IPS DF 19.7 (cell line): ENCODE measurements at regions not wholly inside any gene's neighbourhood (a gene's known extent, or its start where the extent isn't known, plus 50 kb on each side); places are given as distances from the start of the nearest gene placed in this dataset.
"Not testable (repeated sequence)": the region's sequence is repeated elsewhere in the genome, so short reads cannot be mapped to it uniquely, and the experiment has no call there.

Experiments
- DNase-seq: peaks from one replicate; pipeline ENCODE4 v3.0.0-alpha.2; 2013; ENCODE audit warnings: low read depth, low spot score

- DNase-seq, result no peak
Measured at GRCh38 chr4:57424232-57424897, 314.2 kb upstream of the IGFBP7 start.

DNA sequence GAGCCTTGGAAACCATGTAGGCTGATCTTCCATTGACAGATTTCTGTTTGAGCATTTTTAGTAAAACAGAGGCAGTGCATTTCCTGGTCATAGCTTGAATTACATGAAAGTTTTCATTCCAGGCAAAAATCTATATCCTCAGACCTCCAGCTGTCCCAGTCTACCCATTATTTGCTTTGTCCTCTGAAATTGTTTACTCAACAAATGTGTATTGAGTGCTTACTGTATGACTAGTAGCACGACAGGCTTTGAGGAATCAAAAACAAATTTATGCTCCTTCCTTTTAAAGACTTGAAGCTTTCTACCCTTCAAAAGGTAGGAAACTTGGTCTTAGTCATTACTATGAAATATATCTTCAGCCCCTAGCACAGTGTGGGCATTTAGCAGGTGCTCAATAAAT, 307.9 kb upstream of the IGFBP7 start:
- DNase-seq, result no peak

DNA sequence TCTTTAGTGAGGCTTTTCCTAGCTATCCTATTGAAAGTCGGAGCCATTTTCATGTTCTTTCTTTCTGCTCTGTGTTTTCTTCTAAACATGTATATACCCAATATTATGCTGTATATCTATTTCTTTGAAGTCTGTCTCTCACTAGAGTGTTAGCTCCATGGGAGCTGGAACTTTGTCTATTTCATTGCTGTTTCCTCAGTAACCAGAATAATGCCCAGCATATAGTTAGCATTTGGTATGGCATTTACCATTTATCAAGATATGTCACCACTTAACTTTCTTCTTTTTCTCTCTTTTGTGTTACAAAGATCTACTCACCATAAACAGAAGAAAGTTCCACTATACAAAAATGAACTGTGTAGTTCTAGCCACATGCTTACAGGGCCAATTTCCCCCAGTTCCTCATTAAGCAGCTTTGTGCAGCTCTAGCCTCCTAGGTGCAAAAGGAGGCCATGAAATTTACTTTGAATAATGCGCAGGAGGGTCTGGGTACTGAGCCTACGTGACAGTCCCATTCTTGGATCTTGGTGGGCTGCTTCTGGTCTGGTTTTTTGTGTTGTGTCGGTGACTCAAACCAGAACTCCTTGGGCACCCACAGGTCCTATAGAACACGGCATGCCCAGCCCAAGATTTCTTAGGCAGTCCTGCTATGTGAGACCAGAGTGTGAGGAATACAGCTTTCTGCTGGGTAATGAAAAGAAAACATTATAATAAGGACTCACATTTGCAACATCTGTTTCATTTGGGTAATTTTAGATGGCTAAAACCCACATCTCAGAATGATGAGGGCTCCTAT, 302.3 kb upstream of the IGFBP7 start:
- no peak for DNase-seq

GRCh38 chr4:57410331-57411052, 300.3 kb upstream of the IGFBP7 start:
- DNase-seq, result no peak

DNA sequence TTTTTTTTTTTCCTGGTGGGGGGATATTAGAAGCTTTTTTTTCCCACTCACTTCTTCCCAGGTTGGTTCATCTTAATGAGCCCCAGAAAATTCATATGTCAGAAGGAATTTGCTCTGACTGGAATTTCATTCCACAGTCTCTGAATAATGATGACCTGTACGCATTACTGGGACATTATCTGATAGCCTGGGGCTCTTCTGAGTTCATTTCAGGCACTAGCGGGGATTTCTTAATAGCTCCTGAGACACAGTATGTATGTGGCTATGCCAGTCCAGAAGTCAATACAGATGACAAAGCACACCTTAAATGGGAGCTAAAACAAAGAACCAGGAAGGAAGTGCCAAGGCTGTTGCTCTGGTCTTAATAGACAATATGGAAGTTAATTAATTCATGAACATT, 295.2 kb upstream of the IGFBP7 start:
- no peak for DNase-seq

- DNase-seq, result no peak
Measured at GRCh38 chr4:57404483-57404882, 294.3 kb upstream of the IGFBP7 start.

GRCh38 chr4:57403591-57403990, 293.4 kb upstream of the IGFBP7 start:
- DNase-seq, result no peak

DNA sequence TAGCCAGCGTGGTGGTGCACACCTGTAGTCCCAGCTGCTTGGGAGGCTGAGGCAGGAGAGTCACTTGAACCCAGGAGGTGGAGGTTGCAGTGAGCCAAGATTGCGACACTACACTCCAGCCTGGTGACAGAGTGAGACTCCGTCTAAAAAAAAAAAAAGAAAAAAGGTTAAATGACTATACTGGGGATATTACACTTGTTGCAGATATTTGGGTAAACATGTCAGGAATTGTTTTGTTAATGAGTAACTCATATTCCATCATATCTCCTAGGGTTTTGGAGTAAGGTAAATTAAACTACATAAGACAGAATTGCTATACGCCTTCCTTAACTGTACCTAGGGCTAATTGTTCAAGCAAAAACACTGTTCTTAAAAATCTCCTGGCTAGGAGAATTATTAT, 291.4 kb upstream of the IGFBP7 start:
- DNase-seq, result no peak

DNA sequence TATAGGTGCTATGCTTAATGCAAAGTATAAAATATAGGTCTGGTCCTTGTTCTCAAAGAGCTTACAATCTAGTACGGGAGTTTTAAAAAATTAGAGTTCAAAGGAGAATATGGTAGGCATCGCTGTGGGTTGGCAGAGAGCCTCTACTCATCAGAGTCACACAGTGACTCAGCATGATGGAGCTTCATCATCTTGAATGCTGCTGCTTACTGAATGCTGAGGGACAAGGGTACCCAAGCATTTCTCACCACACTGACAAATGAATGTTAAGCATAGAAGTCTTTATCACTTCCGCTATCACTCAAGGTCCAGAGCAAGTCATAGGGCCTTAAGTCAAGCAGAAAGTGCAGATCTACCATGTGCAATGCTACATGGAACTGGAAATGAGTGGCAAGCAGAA, 268.6 kb upstream of the IGFBP7 start:
- no peak for DNase-seq

GRCh38 chr4:57374866-57375595, 264.8 kb upstream of the IGFBP7 start:
- DNase-seq, result peak; percentile 12

DNA sequence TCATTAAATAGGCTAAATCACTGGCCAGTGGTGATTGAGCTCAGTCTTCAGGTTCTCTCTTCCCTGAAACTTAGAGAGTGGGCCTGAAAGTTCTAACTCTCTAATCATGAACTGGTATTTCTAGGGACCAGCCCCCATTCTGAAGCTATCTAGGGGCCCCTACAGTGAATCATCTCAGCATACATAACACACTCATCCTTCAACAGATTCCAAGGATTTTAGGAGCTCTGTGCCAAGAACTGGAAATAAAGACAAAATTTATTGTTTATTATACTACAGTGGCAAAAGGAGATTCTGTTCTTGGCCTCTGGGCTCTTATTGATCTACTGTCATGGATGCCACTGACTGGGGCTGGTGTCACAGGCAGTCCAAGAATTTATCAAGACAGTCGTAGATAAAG, 263.8 kb upstream of the IGFBP7 start:
- DNase-seq, result no peak

- no peak for DNase-seq
Measured at GRCh38 chr4:57371671-57372070, 261.5 kb upstream of the IGFBP7 start.

- DNase-seq, result no peak
Measured at GRCh38 chr4:57370691-57371090, 260.5 kb upstream of the IGFBP7 start.

DNA sequence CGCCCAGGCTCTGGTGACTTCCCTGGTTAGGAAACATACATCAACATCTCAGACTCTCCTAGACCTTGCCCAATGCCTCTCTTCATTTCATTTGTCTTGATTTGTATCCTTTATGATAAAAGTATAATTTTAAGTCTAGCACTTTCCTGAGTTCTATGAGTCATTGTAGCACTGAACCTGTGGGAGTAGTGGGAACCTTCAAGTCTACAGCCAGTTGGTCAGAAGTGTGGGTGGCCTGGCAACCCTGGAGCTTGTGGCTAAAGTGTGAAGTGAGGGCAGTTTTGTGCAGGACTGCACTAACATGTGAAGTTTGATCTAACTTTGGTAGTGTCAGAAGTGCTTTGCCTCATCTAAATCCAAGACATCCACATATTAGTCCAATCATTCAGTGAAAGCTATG, 259.3 kb upstream of the IGFBP7 start:
- no peak for DNase-seq

DNA sequence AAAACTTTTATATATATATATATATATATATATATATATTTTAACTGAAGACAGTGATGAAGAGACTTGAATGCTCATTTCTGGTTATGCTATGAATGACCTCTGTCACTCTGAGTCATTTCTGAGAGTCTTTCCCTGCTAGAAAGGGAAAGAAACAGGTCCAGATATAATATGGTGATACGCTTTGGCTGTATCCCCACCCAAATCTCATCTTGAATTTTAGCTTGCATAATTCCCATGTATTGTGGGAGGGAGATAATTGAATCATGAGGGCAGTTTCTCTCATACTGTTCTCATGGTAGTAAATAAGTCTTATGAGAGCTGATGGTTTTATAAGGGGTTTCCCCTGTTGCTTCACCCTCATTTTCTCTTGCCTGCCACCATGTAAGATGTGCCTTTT, 254.1 kb upstream of the IGFBP7 start:
- no peak for DNase-seq

- no peak for DNase-seq
Measured at GRCh38 chr4:57363346-57363745, 253.2 kb upstream of the IGFBP7 start.

DNA sequence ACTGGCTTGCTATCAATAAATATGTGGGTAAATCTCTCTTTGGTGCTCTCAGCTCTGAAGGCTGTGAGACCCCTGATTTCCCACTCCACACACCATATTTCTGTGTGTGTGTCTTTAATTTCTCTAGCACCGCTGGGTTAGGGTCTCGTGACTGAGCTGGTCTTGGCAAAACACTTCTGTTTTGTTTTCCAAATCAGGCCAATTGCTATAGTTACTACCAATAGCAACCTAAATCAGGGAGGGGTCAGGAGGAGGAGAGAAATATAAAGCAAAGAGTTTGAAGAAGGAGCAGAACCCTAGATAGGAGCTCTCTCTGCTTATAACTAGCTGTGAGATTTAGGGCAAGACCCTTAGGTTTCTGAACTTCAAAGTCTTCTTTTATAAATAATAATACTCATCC, 250.5 kb upstream of the IGFBP7 start:
- no peak for DNase-seq

DNA sequence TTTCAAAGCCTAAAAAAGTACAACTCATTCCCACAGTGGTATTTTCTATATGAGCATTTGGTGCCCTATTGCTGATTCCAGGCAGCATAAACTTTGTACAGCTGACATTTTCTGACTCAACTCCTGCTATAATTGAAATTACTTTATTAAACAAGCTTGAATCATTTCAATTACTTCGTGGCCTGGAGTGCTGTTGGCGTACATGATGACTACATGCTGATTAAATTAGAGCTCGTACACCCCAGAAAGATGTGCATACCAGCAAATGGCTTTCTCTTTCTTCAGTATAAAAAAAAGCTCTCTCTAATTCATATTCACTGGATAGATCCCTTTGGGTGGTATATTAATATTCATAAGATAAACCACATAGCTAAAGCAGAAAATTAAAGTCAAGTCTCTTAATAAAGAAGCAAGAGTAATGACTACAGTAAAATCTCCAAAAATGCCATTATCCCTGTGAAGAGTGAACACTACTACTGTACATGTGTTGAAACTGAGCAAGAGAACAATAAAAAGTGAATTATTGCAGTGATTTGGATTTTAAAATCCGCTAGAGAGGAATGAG, 245.0 kb upstream of the IGFBP7 start:
- DNase-seq, result no peak

- DNase-seq, result no peak
Measured at GRCh38 chr4:57351731-57352130, 241.5 kb upstream of the IGFBP7 start.

DNA sequence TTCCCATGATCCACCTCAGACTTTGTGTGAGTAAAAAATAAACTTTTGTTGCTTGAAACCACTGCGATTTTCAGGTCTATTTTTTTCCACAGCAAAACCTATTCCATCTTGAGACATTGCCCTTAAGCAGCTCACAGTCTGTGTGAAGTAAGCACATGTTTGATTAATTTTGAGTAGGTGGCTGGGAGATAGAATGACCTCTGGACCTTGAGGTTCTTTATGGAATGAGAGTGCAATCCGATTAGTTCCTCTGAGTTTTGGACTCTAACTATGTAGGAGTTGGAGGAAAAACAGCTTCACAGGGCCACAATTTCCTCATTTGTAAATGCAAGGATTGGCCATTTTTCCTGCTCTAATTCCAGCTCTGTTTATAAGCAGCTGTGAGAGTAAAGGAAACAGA, 234.1 kb upstream of the IGFBP7 start:
- no peak for DNase-seq

DNA sequence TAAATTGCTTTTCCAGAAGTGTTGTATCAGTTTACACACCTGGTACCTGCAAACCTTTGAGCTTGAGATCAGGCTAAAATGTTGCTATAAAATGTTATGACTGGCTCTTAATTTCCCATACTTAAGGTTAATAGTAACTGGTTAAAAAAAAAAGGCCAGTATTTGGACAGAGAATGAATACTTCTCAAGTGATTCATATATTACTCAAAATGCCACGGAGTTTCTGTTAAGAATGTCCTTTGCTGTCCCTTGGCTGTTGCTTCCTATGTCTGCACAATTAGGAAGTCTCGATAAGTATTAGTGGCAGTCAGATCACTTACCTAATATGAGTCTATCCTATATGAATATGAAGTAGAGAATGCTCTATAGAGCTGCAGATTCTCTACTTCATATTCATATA, 232.2 kb upstream of the IGFBP7 start:
- no peak for DNase-seq

GRCh38 chr4:57338861-57339260, 228.7 kb upstream of the IGFBP7 start:
- DNase-seq, result not testable (repeated sequence)
